Posterior vena cava (tissue), 2 donors: ENCODE measurements at regions not wholly inside any gene's neighbourhood (a gene's known extent, or its start where the extent isn't known, plus 50 kb on each side); places are given as distances from the start of the nearest gene placed in this dataset.
"Not testable (repeated sequence)": the region's sequence is repeated elsewhere in the genome, so short reads cannot be mapped to it uniquely, and the experiment has no call there.

Source experiments
- DNase-seq: peaks from one replicate; pipeline ENCODE4 v3.0.0-alpha.2; 2020; ENCODE audit warnings: low spot score
- intact Hi-C, 2 donors: fragments of 100-400 bp; cut with DNase I; formaldehyde crosslinking; loops; one replicate each; pipeline versions ENCODE4 v1.14.1 to v1.14.2; 2022 to 2023
- donor health status: DM: yes; HTN: yes; CAD: no.
- donor health status: DM: yes; HTN: yes; CAD: no.

- intact Hi-C loops: no loop called here
- no peak for DNase-seq
Observed at GRCh38 chr19:29154163-29154562, 58.8 kb downstream of the UQCRFS1 start.

- DNase-seq: no peak
- intact Hi-C loops: no loop called here
Observed at GRCh38 chr19:29145756-29146155, 67.2 kb downstream of the UQCRFS1 start.

- intact Hi-C loops: no loop called here
- no peak for DNase-seq
Observed at GRCh38 chr19:29143183-29143582, 69.8 kb downstream of the UQCRFS1 start.

- no peak for DNase-seq
- intact Hi-C loops: no loop called here
Observed at GRCh38 chr19:29139227-29139626, 73.7 kb downstream of the UQCRFS1 start.

GRCh38 chr19:29138206-29138605 lies 74.7 kb downstream of the UQCRFS1 start:
- intact Hi-C loops, DNase-seq: not testable (repeated sequence)

GRCh38 chr19:29131456-29131855 lies 81.5 kb downstream of the UQCRFS1 start:
- intact Hi-C loops: no loop called here
- no peak for DNase-seq

GRCh38 chr19:29129148-29129547 lies 83.8 kb downstream of the UQCRFS1 start:
- intact Hi-C loops: no loop called here
- DNase-seq: peak; percentile 51

GRCh38 chr19:29128203-29128602 lies 84.7 kb downstream of the UQCRFS1 start:
- intact Hi-C loops: loop anchor here in 1 of 2 donors (1.0 kb wide), 1 partner anchor 38 kb away; no protein-coding TSS in a partner anchor
- no peak for DNase-seq

GRCh38 chr19:29122185-29122584 lies 90.8 kb downstream of the UQCRFS1 start:
- intact Hi-C loops: no loop called here

GRCh38 chr19:29121684-29122083 lies 91.3 kb downstream of the UQCRFS1 start:
- DNase-seq: peak; percentile 80
- intact Hi-C loops: no loop called here

More at GRCh38 chr19:29122185-29122584, 90.8 kb downstream of the UQCRFS1 start:
- peak; percentile 57 for DNase-seq

GRCh38 chr19:29120466-29120865 lies 92.5 kb downstream of the UQCRFS1 start:
- peak; percentile 35 for DNase-seq
- intact Hi-C loops: no loop called here

GRCh38 chr19:29119590-29119989 lies 93.4 kb downstream of the UQCRFS1 start:
- intact Hi-C loops: no loop called here
- DNase-seq: peak; percentile 40

- DNase-seq: peak; percentile 34
- intact Hi-C loops: no loop called here
Observed at GRCh38 chr19:29118389-29118788, 94.6 kb downstream of the UQCRFS1 start.

- intact Hi-C loops: no loop called here
- peak; percentile 44 for DNase-seq
Observed at GRCh38 chr19:29117926-29118325, 95.0 kb downstream of the UQCRFS1 start.

GRCh38 chr19:29115181-29115580 lies 97.8 kb downstream of the UQCRFS1 start:
- DNase-seq: peak; percentile 49
- intact Hi-C loops: no loop called here

- intact Hi-C loops: no loop called here
- DNase-seq: peak; percentile 57
Observed at GRCh38 chr19:29113838-29114237, 99.1 kb downstream of the UQCRFS1 start.

- intact Hi-C loops: no loop called here
- peak; percentile 63 for DNase-seq
Observed at GRCh38 chr19:29111576-29111975, 101.4 kb downstream of the UQCRFS1 start.

GRCh38 chr19:29107831-29108230 lies 105.1 kb downstream of the UQCRFS1 start:
- intact Hi-C loops: loop anchor here in 1 of 2 donors (5.0 kb wide), 1 partner anchor 299 kb away; no protein-coding TSS in a partner anchor

GRCh38 chr19:29106346-29106885 lies 106.5 kb downstream of the UQCRFS1 start:
- intact Hi-C loops: loop anchor here in 1 of 2 donors (5.0 kb wide), 1 partner anchor 301 kb away; no protein-coding TSS in a partner anchor
- peak; percentile 54 for DNase-seq

More at GRCh38 chr19:29107831-29108230, 105.1 kb downstream of the UQCRFS1 start:
- peak; percentile 58 for DNase-seq

- peak; percentile 53 for DNase-seq
- intact Hi-C loops: loop anchor here in 1 of 2 donors (5.0 kb wide), 1 partner anchor 302 kb away; no protein-coding TSS in a partner anchor
Observed at GRCh38 chr19:29105629-29106292, 107.2 kb downstream of the UQCRFS1 start.
